ENCODE measurements at regions not wholly inside any gene's neighbourhood (a gene's known extent, or its start where the extent isn't known, plus 50 kb on each side); places are given as distances from the start of the nearest gene placed in this dataset.

GRCh38 chr10:108966411-108966810, 956.9 kb downstream of the XPNPEP1 start:
- Histone ChIP-seq H3K4me1 (ENCODE audit: control insufficient read depth in 2 of 3, insufficient read depth in 2 of 3, low read depth in 1 of 3, low read length in 3 of 3) (no peaks in the 10 kb centered on the region), H3K27ac (ENCODE audit: low read depth in 2 of 2, low read length in 2 of 2) (no peak overlapping the region), H3K36me3 (ENCODE audit: control insufficient read depth in 2 of 3, insufficient read depth in 3 of 3, low read length in 3 of 3) (no peaks in the 10 kb centered on the region), H3K9me3 (ENCODE audit: control insufficient read depth in 2 of 3, insufficient read depth in 1 of 3, low read length in 3 of 3) (no peaks in the 10 kb centered on the region), H3K9ac (ENCODE audit: low read length in 3 of 3) (no peak overlapping the region), H3K4me3 (ENCODE audit: low read length in 3 of 3) (no peak overlapping the region), H3K27me3 (ENCODE audit: control insufficient read depth, insufficient read depth, low read length) (no peaks in the 10 kb centered on the region)
- intact Hi-C loops (cut with DNase I) = no loop called here
- TF ChIP-seq, protein P1, sequence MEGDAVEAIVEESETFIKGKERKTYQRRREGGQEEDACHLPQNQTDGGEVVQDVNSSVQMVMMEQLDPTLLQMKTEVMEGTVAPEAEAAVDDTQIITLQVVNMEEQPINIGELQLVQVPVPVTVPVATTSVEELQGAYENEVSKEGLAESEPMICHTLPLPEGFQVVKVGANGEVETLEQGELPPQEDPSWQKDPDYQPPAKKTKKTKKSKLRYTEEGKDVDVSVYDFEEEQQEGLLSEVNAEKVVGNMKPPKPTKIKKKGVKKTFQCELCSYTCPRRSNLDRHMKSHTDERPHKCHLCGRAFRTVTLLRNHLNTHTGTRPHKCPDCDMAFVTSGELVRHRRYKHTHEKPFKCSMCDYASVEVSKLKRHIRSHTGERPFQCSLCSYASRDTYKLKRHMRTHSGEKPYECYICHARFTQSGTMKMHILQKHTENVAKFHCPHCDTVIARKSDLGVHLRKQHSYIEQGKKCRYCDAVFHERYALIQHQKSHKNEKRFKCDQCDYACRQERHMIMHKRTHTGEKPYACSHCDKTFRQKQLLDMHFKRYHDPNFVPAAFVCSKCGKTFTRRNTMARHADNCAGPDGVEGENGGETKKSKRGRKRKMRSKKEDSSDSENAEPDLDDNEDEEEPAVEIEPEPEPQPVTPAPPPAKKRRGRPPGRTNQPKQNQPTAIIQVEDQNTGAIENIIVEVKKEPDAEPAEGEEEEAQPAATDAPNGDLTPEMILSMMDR (IDR thresholded peaks at IDR 0.05; ENCODE audit: borderline replicate concordance, extremely low read depth, insufficient read depth) = no peak
- no peak for FAIRE-seq
- no peak for DNase-seq

DNA sequence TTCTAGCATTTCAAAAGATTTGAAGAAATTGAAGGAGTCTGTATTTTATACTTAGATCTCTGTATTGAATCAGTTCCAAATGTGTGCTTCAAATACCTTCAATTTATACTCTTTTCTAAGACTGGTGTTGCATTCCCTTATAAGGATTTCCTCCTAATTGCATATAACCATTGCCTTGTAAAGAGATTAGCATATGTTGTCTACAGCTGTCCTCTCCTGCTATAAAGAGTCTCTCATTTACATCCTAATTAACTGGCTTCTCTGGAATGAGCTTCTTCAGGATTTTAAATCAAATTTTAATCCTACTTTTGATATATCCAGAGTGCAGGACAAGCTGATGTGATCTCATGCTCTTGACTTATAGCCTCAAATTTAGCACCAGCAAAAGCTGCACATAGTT, 957.3 kb downstream of the XPNPEP1 start:
- H3K27ac ChIP-seq (ENCODE audit: low read depth in 2 of 2, low read length in 2 of 2) = no peak overlapping the region
- no peaks in the 10 kb centered on the region for H3K9me3 ChIP-seq (ENCODE audit: control insufficient read depth in 2 of 3, insufficient read depth in 1 of 3, low read length in 3 of 3)
- H3K4me1 ChIP-seq (ENCODE audit: control insufficient read depth in 2 of 3, insufficient read depth in 2 of 3, low read depth in 1 of 3, low read length in 3 of 3) = no peaks in the 10 kb centered on the region
- intact Hi-C loops (cut with DNase I) = no loop called here
- no peak overlapping the region for H3K9ac ChIP-seq (ENCODE audit: low read length in 3 of 3)
- H3K27me3 ChIP-seq (ENCODE audit: control insufficient read depth, insufficient read depth, low read length) = no peaks in the 10 kb centered on the region
- H3K36me3 ChIP-seq (ENCODE audit: control insufficient read depth in 2 of 3, insufficient read depth in 3 of 3, low read length in 3 of 3) = no peaks in the 10 kb centered on the region
- FAIRE-seq (no peak), DNase-seq (no peak)
- no peak overlapping the region for H3K4me3 ChIP-seq (ENCODE audit: low read length in 3 of 3)
- TF ChIP-seq, protein P1 (IDR thresholded peaks at IDR 0.05; ENCODE audit: borderline replicate concordance, extremely low read depth, insufficient read depth) = no peak

DNA sequence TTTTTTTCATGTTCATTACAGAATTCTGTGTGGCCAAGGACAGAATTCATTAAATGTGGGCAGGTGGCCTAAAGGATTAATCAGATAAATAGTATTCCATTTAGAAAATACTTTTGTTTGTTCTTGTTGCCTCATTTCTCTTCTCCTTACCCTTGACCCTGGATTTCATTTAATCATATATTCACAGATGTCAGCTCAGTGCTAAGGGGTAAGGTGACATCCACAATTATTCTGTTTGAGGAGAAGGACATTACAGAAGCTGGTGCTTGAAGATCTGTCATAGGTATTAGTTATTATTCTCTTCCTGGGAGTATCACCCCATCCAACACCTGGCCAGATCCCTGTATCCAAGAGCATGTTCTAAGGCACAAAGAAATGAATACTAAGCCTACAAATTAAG, 961.1 kb downstream of the XPNPEP1 start:
- H3K4me1 ChIP-seq (ENCODE audit: control insufficient read depth in 2 of 3, insufficient read depth in 2 of 3, low read depth in 1 of 3, low read length in 3 of 3) = no peaks in the 10 kb centered on the region
- no peak for FAIRE-seq
- H3K27me3 ChIP-seq (ENCODE audit: control insufficient read depth, insufficient read depth, low read length) = no peaks in the 10 kb centered on the region
- H3K27ac ChIP-seq (ENCODE audit: low read depth in 2 of 2, low read length in 2 of 2) = no peak overlapping the region
- H3K9ac ChIP-seq (ENCODE audit: low read length in 3 of 3) = no peak overlapping the region
- no peaks in the 10 kb centered on the region for H3K36me3 ChIP-seq (ENCODE audit: control insufficient read depth in 2 of 3, insufficient read depth in 3 of 3, low read length in 3 of 3)
- H3K9me3 ChIP-seq (ENCODE audit: control insufficient read depth in 2 of 3, insufficient read depth in 1 of 3, low read length in 3 of 3) = no peaks in the 10 kb centered on the region
- intact Hi-C loops (cut with DNase I) = no loop called here
- TF ChIP-seq, protein P1 (IDR thresholded peaks at IDR 0.05; ENCODE audit: borderline replicate concordance, extremely low read depth, insufficient read depth) = no peak
- no peak for DNase-seq
- H3K4me3 ChIP-seq (ENCODE audit: low read length in 3 of 3) = no peak overlapping the region

DNA sequence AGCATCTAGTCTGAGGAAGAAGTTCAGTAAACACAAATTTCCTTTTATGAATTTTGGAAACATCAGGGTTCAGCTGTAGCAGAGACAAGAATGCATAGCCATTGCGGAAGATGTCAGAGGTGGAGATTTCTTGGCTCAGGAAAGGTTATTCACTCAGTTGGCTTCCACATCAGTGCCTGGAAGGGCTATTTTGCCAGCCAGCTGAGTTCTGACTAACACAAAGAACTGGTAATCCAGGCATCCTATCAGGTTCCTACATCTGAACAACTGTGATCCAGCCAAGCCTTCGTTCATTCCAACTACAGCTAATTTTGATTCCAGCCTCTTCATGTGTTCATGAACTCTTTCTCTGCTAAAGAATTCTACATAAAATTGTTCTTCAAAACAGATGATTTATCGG, 965.6 kb downstream of the XPNPEP1 start:
- FAIRE-seq = no peak
- DNase-seq = no peak
- intact Hi-C loops (cut with DNase I) = no loop called here
- Histone ChIP-seq H3K27ac (ENCODE audit: low read depth in 2 of 2, low read length in 2 of 2) (no peak overlapping the region), H3K9me3 (ENCODE audit: control insufficient read depth in 2 of 3, insufficient read depth in 1 of 3, low read length in 3 of 3) (no peaks in the 10 kb centered on the region), H3K27me3 (ENCODE audit: control insufficient read depth, insufficient read depth, low read length) (no peaks in the 10 kb centered on the region), H3K4me3 (ENCODE audit: low read length in 3 of 3) (no peak overlapping the region), H3K36me3 (ENCODE audit: control insufficient read depth in 2 of 3, insufficient read depth in 3 of 3, low read length in 3 of 3) (no peaks in the 10 kb centered on the region), H3K9ac (ENCODE audit: low read length in 3 of 3) (no peak overlapping the region), H3K4me1 (ENCODE audit: control insufficient read depth in 2 of 3, insufficient read depth in 2 of 3, low read depth in 1 of 3, low read length in 3 of 3) (no peaks in the 10 kb centered on the region)
- TF ChIP-seq, protein P1 (IDR thresholded peaks at IDR 0.05; ENCODE audit: borderline replicate concordance, extremely low read depth, insufficient read depth) = no peak

Measured in kidney (tissue), 13 donors.